Neuronal stem cell (in vitro differentiated cells): ENCODE measurements at regions not wholly inside any gene's neighbourhood (a gene's known extent, or its start where the extent isn't known, plus 50 kb on each side); places are given as distances from the start of the nearest gene placed in this dataset.

Source experiments
- DNase-seq: peaks from one replicate; pipeline ENCODE4 v3.0.0-alpha.2; 2013; ENCODE audit warnings: low spot score
- H2AFZ ChIP-seq: one replicate; pipeline ENCODE4 v1.6.1; 2013; ENCODE audit warnings: mild to moderate bottlenecking, low read length, inconsistent platforms
- H2AK5ac ChIP-seq: 2 replicates; pipeline ENCODE4 v1.6.1; 2013; ENCODE audit warnings: low read depth, mild to moderate bottlenecking, inconsistent platforms, low read length, moderate library complexity, mixed read lengths
- H2BK120ac ChIP-seq: 2 replicates; pipeline ENCODE4 v1.6.1; 2013; ENCODE audit warnings: low read depth, mild to moderate bottlenecking, inconsistent platforms, low read length, moderate library complexity, mixed read lengths
- H2BK12ac ChIP-seq: one replicate; pipeline ENCODE4 v1.6.1; 2013; ENCODE audit warnings: low read length, inconsistent platforms
- H2BK15ac ChIP-seq: 2 replicates; pipeline ENCODE4 v1.6.1; 2013; ENCODE audit warnings: mild to moderate bottlenecking, low read length, inconsistent platforms, mixed read lengths
- H2BK5ac ChIP-seq: one replicate; pipeline ENCODE4 v1.6.1; 2013; ENCODE audit warnings: inconsistent platforms, mild to moderate bottlenecking, low read length, moderate library complexity
- H3K14ac ChIP-seq: one replicate; pipeline ENCODE4 v1.6.1; 2013; ENCODE audit warnings: low read length, inconsistent platforms
- H3K18ac ChIP-seq: 2 replicates; pipeline ENCODE4 v1.6.1; 2013; ENCODE audit warnings: low read length, inconsistent platforms
- H3K23ac ChIP-seq: 2 replicates; pipeline ENCODE4 v1.6.1; 2013; ENCODE audit warnings: low read depth, mild to moderate bottlenecking, mixed read lengths, low read length, inconsistent platforms; ENCODE audit not compliant: poor library complexity
- H3K27ac ChIP-seq: replicated peaks from 3 replicates; pipeline ENCODE4 v1.5.1; 2013; ENCODE audit warnings: low read length, inconsistent platforms
- H3K27me3 ChIP-seq, 3 experiments: 2 replicates each; pipeline ENCODE4 v1.6.1; 2013; ENCODE audit warnings: low read length in 3 of 3, mild to moderate bottlenecking in 2 of 3, inconsistent platforms in 1 of 3, low read depth in 1 of 3, mixed read lengths in 1 of 3, moderate library complexity in 1 of 3; ENCODE audit not compliant: control insufficient read depth in 3 of 3, insufficient read depth in 3 of 3
- H3K36me3 ChIP-seq, 2 donors: replicated peaks in 1 of 2; 2 replicates each; pipeline ENCODE4 v1.6.1; 2013; ENCODE audit warnings: low read length in 2 of 2; ENCODE audit not compliant: control insufficient read depth in 2 of 2, insufficient read depth in 2 of 2
- H3K4ac ChIP-seq: 2 replicates; pipeline ENCODE4 v1.6.1; 2013; ENCODE audit warnings: inconsistent platforms, mild to moderate bottlenecking, low read length, moderate library complexity
- H3K4me1 ChIP-seq, 2 donors: 1 replicate in 1 of 2; 2 replicates in 1 of 2; pipeline ENCODE4 v1.6.1; 2013; ENCODE audit warnings: low read length in 2 of 2, low read depth in 1 of 2; ENCODE audit not compliant: control insufficient read depth in 2 of 2, insufficient read depth in 1 of 2
- H3K4me2 ChIP-seq: one replicate; pipeline ENCODE4 v1.6.1; 2013; ENCODE audit warnings: mild to moderate bottlenecking, low read length, inconsistent platforms; ENCODE audit not compliant: insufficient read depth, poor library complexity, severe bottlenecking
- H3K4me3 ChIP-seq, 2 donors: 2 replicates each; pipeline ENCODE4 v1.5.1; 2013; ENCODE audit warnings: low read length in 2 of 2, mild to moderate bottlenecking in 2 of 2, inconsistent platforms in 1 of 2, moderate library complexity in 1 of 2
- H3K79me1 ChIP-seq: one replicate; pipeline ENCODE4 v1.6.1; 2013; ENCODE audit warnings: low read depth, mild to moderate bottlenecking, inconsistent platforms, low read length, moderate library complexity
- H3K9ac ChIP-seq: one replicate; pipeline ENCODE4 v1.6.1; 2013; ENCODE audit warnings: mild to moderate bottlenecking, low read depth, low read length, inconsistent platforms; ENCODE audit not compliant: poor library complexity
- H3K9me3 ChIP-seq, 2 donors: replicated peaks in 1 of 2; 2 replicates each; pipeline versions ENCODE3 to v1.6.1; 2013; ENCODE audit warnings: low read length in 2 of 2, mild to moderate bottlenecking in 2 of 2, inconsistent platforms in 1 of 2, low read depth in 1 of 2, mixed read lengths in 1 of 2, moderate library complexity in 1 of 2; ENCODE audit not compliant: control insufficient read depth in 2 of 2, insufficient read depth in 1 of 2
- H4K8ac ChIP-seq: one replicate; pipeline ENCODE4 v1.6.1; 2013; ENCODE audit warnings: low read depth, mild to moderate bottlenecking, inconsistent platforms, low read length, moderate library complexity
- H4K91ac ChIP-seq: one replicate; pipeline ENCODE4 v1.6.1; 2013; ENCODE audit warnings: low read length, low read depth, mild to moderate bottlenecking, inconsistent platforms; ENCODE audit not compliant: poor library complexity
- WGBS, 2 donors: extraction: QIAGEN DNeasy Blood & Tissue Kit; methylation state at CpG; one replicate each; pipeline ENCODE4 v1.1.7; 2013; ENCODE audit warnings: missing lambda C conversion rate in 2 of 2, mixed read lengths in 1 of 2; ENCODE audit not compliant: insufficient read length in 2 of 2, insufficient replicate concordance in 1 of 2; ENCODE audit errors: extremely low coverage in 2 of 2; 5-methylcytosine and 5-hydroxymethylcytosine counted together

DNA sequence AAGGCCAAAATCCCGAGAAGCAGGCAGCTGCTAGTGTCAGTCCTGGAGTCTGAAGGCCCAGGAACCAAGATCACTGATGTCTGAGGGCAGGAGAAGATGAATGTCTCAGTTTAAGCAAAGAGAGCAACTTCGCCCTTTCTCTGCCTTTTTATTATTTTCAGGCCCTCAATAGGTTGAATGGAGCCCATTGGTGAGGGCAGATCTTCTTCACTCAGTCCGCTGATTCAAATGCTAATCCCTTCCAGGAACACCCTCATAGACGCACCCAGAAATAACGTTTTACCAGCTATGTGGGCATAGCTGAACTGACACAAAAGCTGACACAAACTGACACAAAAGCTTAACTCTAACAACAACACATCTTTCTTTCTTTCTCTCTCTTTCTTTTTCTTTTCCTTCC is 78.0 kb upstream of the KCNJ3 start:
- WGBS, 2 donors: no CpG with 5 or more reads among the region's 5 CpGs
- no peak overlapping the region for H2BK5ac ChIP-seq

DNA sequence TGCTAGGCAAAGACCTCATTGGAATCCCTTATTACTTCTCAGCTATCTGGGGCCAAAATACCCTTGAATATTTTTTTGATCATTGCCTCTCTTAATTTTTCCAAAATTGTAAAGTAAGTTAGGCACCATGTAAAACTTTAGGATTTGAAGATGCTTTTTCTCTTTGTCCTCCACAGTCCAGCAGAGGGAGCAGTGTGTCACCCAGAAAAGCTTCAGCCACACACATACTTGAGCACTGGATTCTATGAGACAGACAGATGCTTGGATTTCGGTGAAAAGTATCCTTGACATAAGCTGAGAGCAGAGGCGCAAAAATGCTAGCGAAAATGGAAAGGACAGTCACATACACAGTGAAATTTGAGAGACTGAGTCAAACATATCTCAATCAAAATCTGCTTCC is 74.7 kb upstream of the KCNJ3 start:
- H3K23ac ChIP-seq: no peak overlapping the region

More for the DNA sequence above, 78.0 kb upstream of the KCNJ3 start:
- DNase-seq: no peak
- H3K9ac ChIP-seq: no peak overlapping the region
- H2BK120ac ChIP-seq: no peak overlapping the region
- H3K27me3 ChIP-seq: no peaks in the 10 kb centered on the region
- no peak overlapping the region for H3K4ac ChIP-seq
- H4K91ac ChIP-seq: no peak overlapping the region
- H3K4me3 ChIP-seq: no peak overlapping the region
- no peaks in the 10 kb centered on the region for H3K9me3 ChIP-seq
- no peaks in the 10 kb centered on the region for H3K36me3 ChIP-seq
- H3K23ac ChIP-seq: no peak overlapping the region
- no peak overlapping the region for H4K8ac ChIP-seq
- H3K79me1 ChIP-seq: no peaks in the 10 kb centered on the region
- H2BK15ac ChIP-seq: no peak overlapping the region
- no peak overlapping the region for H3K14ac ChIP-seq
- no peak overlapping the region for H3K27ac ChIP-seq
- H3K4me1 ChIP-seq: peaks cover 0 to 3% of the 10 kb centered on the region in 2 donors
- no peak overlapping the region for H2AFZ ChIP-seq
- no peak overlapping the region for H3K4me2 ChIP-seq
- no peak overlapping the region for H2BK12ac ChIP-seq
- no peak overlapping the region for H3K18ac ChIP-seq
- H2AK5ac ChIP-seq: no peak overlapping the region

DNA sequence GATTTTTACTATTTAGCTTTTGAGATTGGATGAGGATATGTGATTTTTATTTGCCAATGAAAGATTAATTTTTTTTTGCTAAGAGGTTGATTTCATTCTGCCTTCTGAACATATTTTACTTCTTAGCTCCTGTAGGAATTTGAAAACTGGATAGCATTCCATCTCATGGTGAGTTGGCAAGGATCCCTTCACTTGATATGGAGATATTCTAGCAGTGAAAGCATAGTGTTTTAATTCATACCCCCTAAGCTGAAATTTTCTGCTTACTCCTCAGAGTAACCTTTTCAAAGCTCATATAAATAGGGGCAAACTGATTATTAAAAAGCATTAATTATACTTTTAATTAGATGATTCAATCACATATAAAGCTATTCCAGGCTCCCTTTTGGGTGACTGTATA is 61.0 kb upstream of the KCNJ3 start:
- H3K4me3 ChIP-seq: no peak overlapping the region
- no peaks in the 10 kb centered on the region for H3K9me3 ChIP-seq
- no peak overlapping the region for H2BK5ac ChIP-seq
- H3K4me1 ChIP-seq: no peaks in the 10 kb centered on the region
- no peak overlapping the region for H3K4me2 ChIP-seq
- no peak overlapping the region for H3K14ac ChIP-seq
- no peak overlapping the region for H4K8ac ChIP-seq
- H3K27me3 ChIP-seq: no peaks in the 10 kb centered on the region
- H3K23ac ChIP-seq: no peak overlapping the region
- no peak for DNase-seq
- H3K79me1 ChIP-seq: no peaks in the 10 kb centered on the region
- H2BK15ac ChIP-seq: no peak overlapping the region
- no peak overlapping the region for H3K9ac ChIP-seq
- no peak overlapping the region for H2BK12ac ChIP-seq
- H2BK120ac ChIP-seq: no peak overlapping the region
- no peak overlapping the region for H3K4ac ChIP-seq
- H2AFZ ChIP-seq: no peak overlapping the region
- H3K18ac ChIP-seq: no peak overlapping the region
- H3K36me3 ChIP-seq: peaks cover 0 to 1% of the 10 kb centered on the region in 2 donors
- no peak overlapping the region for H3K27ac ChIP-seq
- H2AK5ac ChIP-seq: no peak overlapping the region
- H4K91ac ChIP-seq: no peak overlapping the region

More for the DNA sequence above, 74.7 kb upstream of the KCNJ3 start:
- no peaks in the 10 kb centered on the region for H3K9me3 ChIP-seq
- H4K8ac ChIP-seq: no peak overlapping the region
- no CpG with 5 or more reads among the region's 3 CpGs for WGBS, 2 donors
- H3K4me3 ChIP-seq: no peak overlapping the region
- H3K27me3 ChIP-seq: no peaks in the 10 kb centered on the region
- no peak overlapping the region for H2AK5ac ChIP-seq
- no peak overlapping the region for H3K4ac ChIP-seq
- H2BK120ac ChIP-seq: no peak overlapping the region
- no peak overlapping the region for H3K27ac ChIP-seq
- H2AFZ ChIP-seq: no peak overlapping the region
- no peak overlapping the region for H3K14ac ChIP-seq
- DNase-seq: peak; percentile 44
- no peak overlapping the region for H3K18ac ChIP-seq
- no peak overlapping the region for H2BK15ac ChIP-seq
- H3K4me1 ChIP-seq: peaks cover 0 to 3% of the 10 kb centered on the region in 2 donors
- no peak overlapping the region for H4K91ac ChIP-seq
- no peak overlapping the region for H2BK12ac ChIP-seq
- no peak overlapping the region for H3K9ac ChIP-seq
- no peaks in the 10 kb centered on the region for H3K36me3 ChIP-seq
- H3K4me2 ChIP-seq: no peak overlapping the region
- no peaks in the 10 kb centered on the region for H3K79me1 ChIP-seq
- H2BK5ac ChIP-seq: no peak overlapping the region

DNA sequence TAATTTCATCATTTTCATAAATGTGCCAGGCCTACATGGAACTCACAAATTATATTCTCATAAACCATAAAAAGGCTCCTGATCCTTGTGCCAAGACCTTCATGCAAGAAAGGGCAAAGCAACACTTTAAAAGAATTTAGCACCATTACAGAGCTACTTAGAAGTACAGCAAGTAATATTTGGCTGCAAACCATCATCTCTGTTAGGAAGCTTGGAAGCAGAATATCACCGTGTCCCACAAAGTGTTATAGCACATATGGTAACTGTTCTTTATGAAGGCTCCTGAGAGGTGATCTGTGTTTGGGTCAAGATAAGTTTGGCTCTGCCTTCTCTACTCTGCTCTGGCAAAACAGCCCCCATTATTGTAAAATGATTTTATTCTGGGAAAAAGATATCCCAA is 59.7 kb upstream of the KCNJ3 start:
- H3K4me3 ChIP-seq: no peak overlapping the region
- no peaks in the 10 kb centered on the region for H3K9me3 ChIP-seq
- no peak overlapping the region for H3K4me2 ChIP-seq
- H4K8ac ChIP-seq: no peak overlapping the region
- H4K91ac ChIP-seq: no peak overlapping the region
- H3K14ac ChIP-seq: no peak overlapping the region
- H3K9ac ChIP-seq: no peak overlapping the region
- H2BK120ac ChIP-seq: no peak overlapping the region
- H3K18ac ChIP-seq: no peak overlapping the region
- no peak overlapping the region for H2BK12ac ChIP-seq
- no peak overlapping the region for H2BK15ac ChIP-seq
- H3K4me1 ChIP-seq: no peaks in the 10 kb centered on the region
- no peak overlapping the region for H3K27ac ChIP-seq
- WGBS, 2 donors: no CpG with 5 or more reads among the region's 1 CpG
- no peak for DNase-seq
- no peak overlapping the region for H3K23ac ChIP-seq
- H2BK5ac ChIP-seq: no peak overlapping the region
- H3K79me1 ChIP-seq: no peaks in the 10 kb centered on the region
- H2AFZ ChIP-seq: no peak overlapping the region
- no peaks in the 10 kb centered on the region for H3K27me3 ChIP-seq
- H3K4ac ChIP-seq: no peak overlapping the region
- peaks cover 0 to 1% of the 10 kb centered on the region in 2 donors for H3K36me3 ChIP-seq
- no peak overlapping the region for H2AK5ac ChIP-seq
